ENCODE measurements at regions not wholly inside any gene's neighbourhood (a gene's known extent, or its start where the extent isn't known, plus 50 kb on each side); places are given as distances from the start of the nearest gene placed in this dataset.

- intact Hi-C loops (cut with micrococcal nuclease), result no loop called here
- POLR2A ChIA-PET, result no interaction called here
- no peak for TF ChIP-seq EZH2 (IDR thresholded peaks at IDR 0.05; ENCODE audit: borderline replicate concordance, insufficient read depth, low read depth, low read length, poor library complexity, severe bottlenecking)
- no peak for TF ChIP-seq CTCF (IDR thresholded peaks at IDR 0.05)
- ATAC-seq (ENCODE audit: low read depth) (no peak), DNase-seq (no peak)
- Histone ChIP-seq H3K4me1 (ENCODE audit: control insufficient read depth in 2 of 2, insufficient read depth in 2 of 2, low read length in 2 of 2) (no peaks in the 10 kb centered on the region), H3K9ac (ENCODE audit: low read length) (no peak overlapping the region), H3K79me2 (ENCODE audit: control insufficient read depth, insufficient read depth, low read length) (no peaks in the 10 kb centered on the region), H3K4me3 (ENCODE audit: control extremely low read depth in 1 of 5, extremely low read depth in 1 of 5, insufficient read depth in 1 of 5, low read depth in 2 of 5, low read length in 4 of 5) (no peak overlapping the region), H3K36me3 (replicated peaks in 1 of 2; ENCODE audit: control extremely low read depth in 1 of 2, control insufficient read depth in 1 of 2, extremely low read depth in 1 of 2, insufficient read depth in 2 of 2, low read length in 1 of 2) (no peaks in the 10 kb centered on the region), H3K27me3 (replicated peaks in 1 of 4; ENCODE audit: control extremely low read depth in 1 of 4, control insufficient read depth in 3 of 4, insufficient read depth in 4 of 4, low read length in 3 of 4) (no peaks in the 10 kb centered on the region), H3K27ac (ENCODE audit: low read length in 2 of 2) (no peak overlapping the region), H3K4me2 (replicated peaks; ENCODE audit: low read depth, low read length, poor library complexity, severe bottlenecking) (no peak overlapping the region), H4K20me1 (ENCODE audit: control insufficient read depth, insufficient read depth, low read length, poor library complexity, severe bottlenecking) (no peaks in the 10 kb centered on the region), H3K9me3 (ENCODE audit: control extremely low read depth in 1 of 3, control insufficient read depth in 2 of 3, insufficient read depth in 1 of 3, low read length in 2 of 3) (peaks cover 0 to 7% (median 4%) of the 10 kb centered on the region in 3 donors), H2AFZ (ENCODE audit: insufficient read depth, low read depth, low read length, poor library complexity, severe bottlenecking) (no peak overlapping the region)
- WGBS (ENCODE audit: insufficient coverage), result no CpG with 5 or more reads among the region's 1 CpG
- H3K4me3 Mint-ChIP-seq, result no peak overlapping the region
- CTCF ChIA-PET, result no interaction called here
- H3K4me1 Mint-ChIP-seq, result no peaks in the 10 kb centered on the region
- H3K27me3 Mint-ChIP-seq, result no peaks in the 10 kb centered on the region
- no peak overlapping the region for H3K27ac Mint-ChIP-seq
- H3K9me3 Mint-ChIP-seq (ENCODE audit: insufficient read depth), result peaks cover 8% of the 10 kb centered on the region
These were observed 442.3 kb downstream of the HAO1 start for GRCh38 chr20:7497985-7498384.

- Histone ChIP-seq H3K36me3 (replicated peaks in 1 of 2; ENCODE audit: control extremely low read depth in 1 of 2, control insufficient read depth in 1 of 2, extremely low read depth in 1 of 2, insufficient read depth in 2 of 2, low read length in 1 of 2) (no peaks in the 10 kb centered on the region), H3K4me3 (ENCODE audit: control extremely low read depth in 1 of 5, extremely low read depth in 1 of 5, insufficient read depth in 1 of 5, low read depth in 2 of 5, low read length in 4 of 5) (no peak overlapping the region), H3K4me2 (replicated peaks; ENCODE audit: low read depth, low read length, poor library complexity, severe bottlenecking) (no peak overlapping the region), H3K79me2 (ENCODE audit: control insufficient read depth, insufficient read depth, low read length) (no peaks in the 10 kb centered on the region), H3K27ac (ENCODE audit: low read length in 2 of 2) (no peak overlapping the region), H3K9ac (ENCODE audit: low read length) (no peak overlapping the region), H4K20me1 (ENCODE audit: control insufficient read depth, insufficient read depth, low read length, poor library complexity, severe bottlenecking) (no peaks in the 10 kb centered on the region), H3K27me3 (replicated peaks in 1 of 4; ENCODE audit: control extremely low read depth in 1 of 4, control insufficient read depth in 3 of 4, insufficient read depth in 4 of 4, low read length in 3 of 4) (no peaks in the 10 kb centered on the region), H3K9me3 (ENCODE audit: control extremely low read depth in 1 of 3, control insufficient read depth in 2 of 3, insufficient read depth in 1 of 3, low read length in 2 of 3) (peaks cover 0 to 4% (median 1%) of the 10 kb centered on the region in 3 donors), H2AFZ (ENCODE audit: insufficient read depth, low read depth, low read length, poor library complexity, severe bottlenecking) (no peak overlapping the region), H3K4me1 (ENCODE audit: control insufficient read depth in 2 of 2, insufficient read depth in 2 of 2, low read length in 2 of 2) (no peaks in the 10 kb centered on the region)
- no peak for DNase-seq
- H3K4me3 Mint-ChIP-seq, result no peak overlapping the region
- no peaks in the 10 kb centered on the region for H3K27me3 Mint-ChIP-seq
- ChIA-PET CTCF (no interaction called here), POLR2A (no interaction called here)
- TF ChIP-seq CTCF (IDR thresholded peaks at IDR 0.05) (no peak), EZH2 (IDR thresholded peaks at IDR 0.05; ENCODE audit: borderline replicate concordance, insufficient read depth, low read depth, low read length, poor library complexity, severe bottlenecking) (no peak)
- intact Hi-C loops (cut with micrococcal nuclease), result no loop called here
- no peak for ATAC-seq (ENCODE audit: low read depth)
- no peaks in the 10 kb centered on the region for H3K4me1 Mint-ChIP-seq
- peaks cover 8% of the 10 kb centered on the region for H3K9me3 Mint-ChIP-seq (ENCODE audit: insufficient read depth)
- no peak overlapping the region for H3K27ac Mint-ChIP-seq
These were observed 441.1 kb downstream of the HAO1 start for GRCh38 chr20:7499201-7499600.

All from B cell (primary cell).